Fibroblast of skin of left biceps (primary cell): ENCODE measurements at regions not wholly inside any gene's neighbourhood (a gene's known extent, or its start where the extent isn't known, plus 50 kb on each side); places are given as distances from the start of the nearest gene placed in this dataset.
"Not testable (repeated sequence)": the region's sequence is repeated elsewhere in the genome, so short reads cannot be mapped to it uniquely, and the experiment has no call there.

ENCODE experiments used
- DNase-seq, 2 experiments: peaks; one replicate each; pipeline ENCODE4 v3.0.0-alpha.2; 2013; ENCODE audit warnings: low read depth in 2 of 2

- peak; percentile 47 to 54 for DNase-seq
Observed at GRCh38 chr5:124871303-124871702, 124.9 kb upstream of the ZNF608 start.

- no peak for DNase-seq
Observed at GRCh38 chr5:124872086-124872485, 125.6 kb upstream of the ZNF608 start.

GRCh38 chr5:124872615-124873014 is 126.2 kb upstream of the ZNF608 start:
- no peak for DNase-seq

- no peak for DNase-seq
Observed at GRCh38 chr5:124873188-124873587, 126.7 kb upstream of the ZNF608 start.

GRCh38 chr5:124873713-124874112 is 127.3 kb upstream of the ZNF608 start:
- no peak for DNase-seq

- DNase-seq = no peak
Observed at GRCh38 chr5:124876566-124876965, 130.1 kb upstream of the ZNF608 start.

GRCh38 chr5:124876983-124877382 is 130.5 kb upstream of the ZNF608 start:
- DNase-seq = no peak

GRCh38 chr5:124877501-124878146 is 131.2 kb upstream of the ZNF608 start:
- no peak for DNase-seq

GRCh38 chr5:124878583-124879342 is 132.3 kb upstream of the ZNF608 start:
- no peak for DNase-seq

GRCh38 chr5:124880903-124881697 is 134.7 kb upstream of the ZNF608 start:
- no peak for DNase-seq

GRCh38 chr5:124883681-124884080 is 137.2 kb upstream of the ZNF608 start:
- DNase-seq = no peak

GRCh38 chr5:124884114-124884513 is 137.7 kb upstream of the ZNF608 start:
- DNase-seq = no peak

GRCh38 chr5:124885490-124885889 is 139.1 kb upstream of the ZNF608 start:
- DNase-seq = no peak

- DNase-seq = no peak
Observed at GRCh38 chr5:124887223-124887622, 140.8 kb upstream of the ZNF608 start.

GRCh38 chr5:124888050-124888506 is 141.6 kb upstream of the ZNF608 start:
- DNase-seq = no peak

GRCh38 chr5:124888622-124889485 is 142.4 kb upstream of the ZNF608 start:
- no peak for DNase-seq

- no peak for DNase-seq
Observed at GRCh38 chr5:124889486-124889825, 143.0 kb upstream of the ZNF608 start.

- no peak for DNase-seq
Observed at GRCh38 chr5:124889850-124890249, 143.4 kb upstream of the ZNF608 start.

- not testable (repeated sequence) for DNase-seq
Observed at GRCh38 chr5:124890442-124890841, 144.0 kb upstream of the ZNF608 start.

- DNase-seq = no peak
Observed at GRCh38 chr5:124891179-124891578, 144.7 kb upstream of the ZNF608 start.

GRCh38 chr5:124892185-124892848 is 145.9 kb upstream of the ZNF608 start:
- no peak for DNase-seq
